ENCODE measurements at regions not wholly inside any gene's neighbourhood (a gene's known extent, or its start where the extent isn't known, plus 50 kb on each side); places are given as distances from the start of the nearest gene placed in this dataset.

- TF ChIP-seq CEBPB (IDR thresholded peaks at IDR 0.05; ENCODE audit: borderline replicate concordance in 1 of 2, low read depth in 2 of 2, low read length in 2 of 2) (no peak), CBFB (IDR thresholded peaks at IDR 0.05; ENCODE audit: low read depth) (no peak), CTCF (IDR thresholded peaks at IDR 0.05 in 2 of 3, conservative IDR thresholded peaks at IDR 0.05 in 1 of 3; ENCODE audit: control insufficient read depth in 2 of 3, extremely low read depth in 1 of 3, insufficient read depth in 1 of 3, low read depth in 3 of 3, low read length in 3 of 3) (no peak), ZNF274 (IDR thresholded peaks at IDR 0.05; ENCODE audit: insufficient read depth, insufficient read length) (no peak), LARP7 (IDR thresholded peaks at IDR 0.05) (no peak), POLR2AphosphoS5 (IDR thresholded peaks at IDR 0.05; ENCODE audit: low read length) (no peak), NFIC (IDR thresholded peaks at IDR 0.05; ENCODE audit: low read depth, low read length) (no peak), SREBF2 (IDR thresholded peaks at IDR 0.05; ENCODE audit: low read length) (no peak), ZNF384 (IDR thresholded peaks at IDR 0.05; ENCODE audit: borderline replicate concordance, low read depth, low read length) (no peak)
- TF ChIP-seq, protein P1, sequence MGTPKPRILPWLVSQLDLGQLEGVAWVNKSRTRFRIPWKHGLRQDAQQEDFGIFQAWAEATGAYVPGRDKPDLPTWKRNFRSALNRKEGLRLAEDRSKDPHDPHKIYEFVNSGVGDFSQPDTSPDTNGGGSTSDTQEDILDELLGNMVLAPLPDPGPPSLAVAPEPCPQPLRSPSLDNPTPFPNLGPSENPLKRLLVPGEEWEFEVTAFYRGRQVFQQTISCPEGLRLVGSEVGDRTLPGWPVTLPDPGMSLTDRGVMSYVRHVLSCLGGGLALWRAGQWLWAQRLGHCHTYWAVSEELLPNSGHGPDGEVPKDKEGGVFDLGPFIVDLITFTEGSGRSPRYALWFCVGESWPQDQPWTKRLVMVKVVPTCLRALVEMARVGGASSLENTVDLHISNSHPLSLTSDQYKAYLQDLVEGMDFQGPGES (IDR thresholded peaks at IDR 0.05), result no peak
These were observed 278.7 kb upstream of the NEBL start for GRCh38 chr10:21175797-21176196.
